ENCODE measurements at regions not wholly inside any gene's neighbourhood (a gene's known extent, or its start where the extent isn't known, plus 50 kb on each side); places are given as distances from the start of the nearest gene placed in this dataset.

DNA sequence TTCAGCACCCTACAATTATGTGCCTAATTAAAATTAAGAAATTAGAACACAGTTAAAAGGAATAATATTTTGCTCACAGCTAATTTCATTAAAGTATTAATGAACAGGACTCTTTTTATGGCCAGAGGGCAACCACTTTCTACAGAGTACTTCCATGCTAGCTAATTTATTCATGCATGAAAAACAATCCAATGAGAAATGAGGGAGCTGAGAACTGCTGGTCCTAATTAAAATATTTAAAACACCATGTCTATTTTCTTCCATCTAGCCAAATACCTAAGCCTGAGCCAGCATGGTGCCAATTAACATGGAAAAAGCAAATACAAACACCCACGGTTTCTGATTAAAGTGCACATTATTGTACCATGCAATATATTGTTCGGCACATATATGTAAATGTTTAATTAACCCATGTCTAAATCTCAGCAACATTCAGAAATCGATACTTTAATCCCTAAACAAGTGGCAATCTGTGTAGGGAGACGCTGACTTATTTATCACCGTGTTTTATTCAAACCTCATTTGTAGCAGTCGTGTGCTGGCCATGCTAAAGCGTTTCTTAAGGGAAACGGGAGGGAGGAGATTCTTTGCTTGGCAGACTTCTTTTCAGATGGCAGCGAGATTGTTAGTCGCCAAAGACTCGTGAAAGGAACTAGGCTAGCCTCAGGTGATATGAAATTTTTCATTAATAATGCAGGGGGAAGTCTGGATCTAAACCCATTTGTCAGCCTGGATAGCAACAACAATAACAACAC, 193.5 kb downstream of the ANXA2 start:
- Mint-ChIP-seq H3K36me3 (ENCODE audit: low read depth) (no peaks in the 10 kb centered on the region), H3K4me3 (no peak overlapping the region), H3K4me1 (peaks cover 19% of the 10 kb centered on the region), H3K27me3 (ENCODE audit: insufficient read depth, low read depth, poor library complexity) (peaks cover 2% of the 10 kb centered on the region), H3K27ac (no peak overlapping the region), H3K9me3 (no peaks in the 10 kb centered on the region)
- H3K4me1 ChIP-seq (ENCODE audit: insufficient read depth): peaks cover 15% of the 10 kb centered on the region
- no peaks in the 10 kb centered on the region for H3K9me2 ChIP-seq (ENCODE audit: insufficient read depth)
- no peaks in the 10 kb centered on the region for H3K27me3 ChIP-seq (ENCODE audit: insufficient read depth)
- no peaks in the 10 kb centered on the region for H3K79me2 ChIP-seq (replicated peaks; ENCODE audit: insufficient read depth)
- H3F3A ChIP-seq (replicated peaks; ENCODE audit: low read depth): no peaks in the 10 kb centered on the region
- H3K4me2 ChIP-seq: peak overlapping the region; percentile 36
- TF ChIP-seq ZNF114 (CRISPR knock-in tag; IDR thresholded peaks at IDR 0.05) (no peak), CREB1 (CRISPR knock-in tag; IDR thresholded peaks at IDR 0.05; ENCODE audit: low read depth) (no peak), ZNF331 (CRISPR knock-in tag; IDR thresholded peaks at IDR 0.05; ENCODE audit: low read depth) (no peak), JUNB (IDR thresholded peaks at IDR 0.05; ENCODE audit: unreplicated experiment) (no peak), EZH2phosphoT487 (IDR thresholded peaks at IDR 0.05; ENCODE audit: unreplicated experiment) (no peak), STAT1 (IDR thresholded peaks at IDR 0.05; ENCODE audit: unreplicated experiment) (no peak), NANOG (IDR thresholded peaks at IDR 0.05; ENCODE audit: borderline replicate concordance) (no peak), REST (IDR thresholded peaks at IDR 0.05; ENCODE audit: unreplicated experiment) (no peak), EZH2 (IDR thresholded peaks at IDR 0.05; ENCODE audit: low read depth, unreplicated experiment) (no peak), POLR2AphosphoS5 (IDR thresholded peaks at IDR 0.05; ENCODE audit: low read depth) (no peak)
- TF ChIP-seq, protein P1, sequence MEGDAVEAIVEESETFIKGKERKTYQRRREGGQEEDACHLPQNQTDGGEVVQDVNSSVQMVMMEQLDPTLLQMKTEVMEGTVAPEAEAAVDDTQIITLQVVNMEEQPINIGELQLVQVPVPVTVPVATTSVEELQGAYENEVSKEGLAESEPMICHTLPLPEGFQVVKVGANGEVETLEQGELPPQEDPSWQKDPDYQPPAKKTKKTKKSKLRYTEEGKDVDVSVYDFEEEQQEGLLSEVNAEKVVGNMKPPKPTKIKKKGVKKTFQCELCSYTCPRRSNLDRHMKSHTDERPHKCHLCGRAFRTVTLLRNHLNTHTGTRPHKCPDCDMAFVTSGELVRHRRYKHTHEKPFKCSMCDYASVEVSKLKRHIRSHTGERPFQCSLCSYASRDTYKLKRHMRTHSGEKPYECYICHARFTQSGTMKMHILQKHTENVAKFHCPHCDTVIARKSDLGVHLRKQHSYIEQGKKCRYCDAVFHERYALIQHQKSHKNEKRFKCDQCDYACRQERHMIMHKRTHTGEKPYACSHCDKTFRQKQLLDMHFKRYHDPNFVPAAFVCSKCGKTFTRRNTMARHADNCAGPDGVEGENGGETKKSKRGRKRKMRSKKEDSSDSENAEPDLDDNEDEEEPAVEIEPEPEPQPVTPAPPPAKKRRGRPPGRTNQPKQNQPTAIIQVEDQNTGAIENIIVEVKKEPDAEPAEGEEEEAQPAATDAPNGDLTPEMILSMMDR (conservative IDR thresholded peaks at IDR 0.05; ENCODE audit: low read depth in 2 of 2): no peak
- TF ChIP-seq, protein P2, sequence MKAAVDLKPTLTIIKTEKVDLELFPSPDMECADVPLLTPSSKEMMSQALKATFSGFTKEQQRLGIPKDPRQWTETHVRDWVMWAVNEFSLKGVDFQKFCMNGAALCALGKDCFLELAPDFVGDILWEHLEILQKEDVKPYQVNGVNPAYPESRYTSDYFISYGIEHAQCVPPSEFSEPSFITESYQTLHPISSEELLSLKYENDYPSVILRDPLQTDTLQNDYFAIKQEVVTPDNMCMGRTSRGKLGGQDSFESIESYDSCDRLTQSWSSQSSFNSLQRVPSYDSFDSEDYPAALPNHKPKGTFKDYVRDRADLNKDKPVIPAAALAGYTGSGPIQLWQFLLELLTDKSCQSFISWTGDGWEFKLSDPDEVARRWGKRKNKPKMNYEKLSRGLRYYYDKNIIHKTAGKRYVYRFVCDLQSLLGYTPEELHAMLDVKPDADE (IDR thresholded peaks at IDR 0.05): no peak
- TF ChIP-seq, protein P3, sequence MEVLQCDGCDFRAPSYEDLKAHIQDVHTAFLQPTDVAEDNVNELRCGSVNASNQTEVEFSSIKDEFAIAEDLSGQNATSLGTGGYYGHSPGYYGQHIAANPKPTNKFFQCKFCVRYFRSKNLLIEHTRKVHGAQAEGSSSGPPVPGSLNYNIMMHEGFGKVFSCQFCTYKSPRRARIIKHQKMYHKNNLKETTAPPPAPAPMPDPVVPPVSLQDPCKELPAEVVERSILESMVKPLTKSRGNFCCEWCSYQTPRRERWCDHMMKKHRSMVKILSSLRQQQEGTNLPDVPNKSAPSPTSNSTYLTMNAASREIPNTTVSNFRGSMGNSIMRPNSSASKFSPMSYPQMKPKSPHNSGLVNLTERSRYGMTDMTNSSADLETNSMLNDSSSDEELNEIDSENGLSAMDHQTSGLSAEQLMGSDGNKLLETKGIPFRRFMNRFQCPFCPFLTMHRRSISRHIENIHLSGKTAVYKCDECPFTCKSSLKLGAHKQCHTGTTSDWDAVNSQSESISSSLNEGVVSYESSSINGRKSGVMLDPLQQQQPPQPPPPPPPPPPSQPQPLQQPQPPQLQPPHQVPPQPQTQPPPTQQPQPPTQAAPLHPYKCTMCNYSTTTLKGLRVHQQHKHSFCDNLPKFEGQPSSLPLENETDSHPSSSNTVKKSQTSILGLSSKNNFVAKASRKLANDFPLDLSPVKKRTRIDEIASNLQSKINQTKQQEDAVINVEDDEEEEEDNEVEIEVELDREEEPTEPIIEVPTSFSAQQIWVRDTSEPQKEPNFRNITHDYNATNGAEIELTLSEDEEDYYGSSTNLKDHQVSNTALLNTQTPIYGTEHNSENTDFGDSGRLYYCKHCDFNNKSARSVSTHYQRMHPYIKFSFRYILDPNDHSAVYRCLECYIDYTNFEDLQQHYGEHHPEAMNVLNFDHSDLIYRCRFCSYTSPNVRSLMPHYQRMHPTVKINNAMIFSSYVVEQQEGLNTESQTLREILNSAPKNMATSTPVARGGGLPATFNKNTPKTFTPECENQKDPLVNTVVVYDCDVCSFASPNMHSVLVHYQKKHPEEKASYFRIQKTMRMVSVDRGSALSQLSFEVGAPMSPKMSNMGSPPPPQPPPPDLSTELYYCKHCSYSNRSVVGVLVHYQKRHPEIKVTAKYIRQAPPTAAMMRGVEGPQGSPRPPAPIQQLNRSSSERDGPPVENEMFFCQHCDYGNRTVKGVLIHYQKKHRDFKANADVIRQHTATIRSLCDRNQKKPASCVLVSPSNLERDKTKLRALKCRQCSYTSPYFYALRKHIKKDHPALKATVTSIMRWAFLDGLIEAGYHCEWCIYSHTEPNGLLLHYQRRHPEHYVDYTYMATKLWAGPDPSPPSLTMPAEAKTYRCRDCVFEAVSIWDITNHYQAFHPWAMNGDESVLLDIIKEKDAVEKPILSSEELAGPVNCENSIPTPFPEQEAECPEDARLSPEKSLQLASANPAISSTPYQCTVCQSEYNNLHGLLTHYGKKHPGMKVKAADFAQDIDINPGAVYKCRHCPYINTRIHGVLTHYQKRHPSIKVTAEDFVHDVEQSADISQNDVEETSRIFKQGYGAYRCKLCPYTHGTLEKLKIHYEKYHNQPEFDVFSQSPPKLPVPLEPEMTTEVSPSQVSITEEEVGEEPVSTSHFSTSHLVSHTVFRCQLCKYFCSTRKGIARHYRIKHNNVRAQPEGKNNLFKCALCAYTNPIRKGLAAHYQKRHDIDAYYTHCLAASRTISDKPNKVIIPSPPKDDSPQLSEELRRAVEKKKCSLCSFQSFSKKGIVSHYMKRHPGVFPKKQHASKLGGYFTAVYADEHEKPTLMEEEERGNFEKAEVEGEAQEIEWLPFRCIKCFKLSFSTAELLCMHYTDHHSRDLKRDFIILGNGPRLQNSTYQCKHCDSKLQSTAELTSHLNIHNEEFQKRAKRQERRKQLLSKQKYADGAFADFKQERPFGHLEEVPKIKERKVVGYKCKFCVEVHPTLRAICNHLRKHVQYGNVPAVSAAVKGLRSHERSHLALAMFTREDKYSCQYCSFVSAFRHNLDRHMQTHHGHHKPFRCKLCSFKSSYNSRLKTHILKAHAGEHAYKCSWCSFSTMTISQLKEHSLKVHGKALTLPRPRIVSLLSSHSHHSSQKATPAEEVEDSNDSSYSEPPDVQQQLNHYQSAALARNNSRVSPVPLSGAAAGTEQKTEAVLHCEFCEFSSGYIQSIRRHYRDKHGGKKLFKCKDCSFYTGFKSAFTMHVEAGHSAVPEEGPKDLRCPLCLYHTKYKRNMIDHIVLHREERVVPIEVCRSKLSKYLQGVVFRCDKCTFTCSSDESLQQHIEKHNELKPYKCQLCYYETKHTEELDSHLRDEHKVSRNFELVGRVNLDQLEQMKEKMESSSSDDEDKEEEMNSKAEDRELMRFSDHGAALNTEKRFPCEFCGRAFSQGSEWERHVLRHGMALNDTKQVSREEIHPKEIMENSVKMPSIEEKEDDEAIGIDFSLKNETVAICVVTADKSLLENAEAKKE (CRISPR knock-in tag; IDR thresholded peaks at IDR 0.05): no peak
- ATAC-seq (peak; percentile 67), DNase-seq (ENCODE audit: low spot score) (peak; percentile 45)
- no peaks in the 10 kb centered on the region for H3K36me3 ChIP-seq (ENCODE audit: insufficient read depth)
- no peak overlapping the region for H3K27ac ChIP-seq (ENCODE audit: low read depth)
- no peak overlapping the region for H3K4me3 ChIP-seq
- no peaks in the 10 kb centered on the region for H4K20me1 ChIP-seq (replicated peaks; ENCODE audit: insufficient read depth)
- no peak overlapping the region for H2AFZ ChIP-seq
